ELF-1 (cell line): ENCODE measurements at regions not wholly inside any gene's neighbourhood (a gene's known extent, or its start where the extent isn't known, plus 50 kb on each side); places are given as distances from the start of the nearest gene placed in this dataset.
"Not testable (repeated sequence)": the region's sequence is repeated elsewhere in the genome, so short reads cannot be mapped to it uniquely, and the experiment has no call there.

Experiments
- DNase-seq: peaks from one replicate; pipeline ENCODE4 v3.0.0-alpha.2; 2016; ENCODE audit warnings: low read depth, low spot score

GRCh38 chr11:12585861-12586260, 88.4 kb upstream of the TEAD1 start:
- DNase-seq, result no peak

GRCh38 chr11:12587333-12587991, 86.8 kb upstream of the TEAD1 start:
- peak; percentile 77 for DNase-seq

GRCh38 chr11:12591706-12592105, 82.5 kb upstream of the TEAD1 start:
- no peak for DNase-seq

- DNase-seq, result no peak
These were observed 81.9 kb upstream of the TEAD1 start for GRCh38 chr11:12592283-12592682.

GRCh38 chr11:12595089-12595847, 79.0 kb upstream of the TEAD1 start:
- not testable (repeated sequence) for DNase-seq

- no peak for DNase-seq
These were observed 75.6 kb upstream of the TEAD1 start for GRCh38 chr11:12598330-12599256.

GRCh38 chr11:12599408-12600143, 74.6 kb upstream of the TEAD1 start:
- DNase-seq, result peak; percentile 80

GRCh38 chr11:12600829-12601228, 73.4 kb upstream of the TEAD1 start:
- no peak for DNase-seq

GRCh38 chr11:12602421-12602820, 71.8 kb upstream of the TEAD1 start:
- DNase-seq, result no peak

- no peak for DNase-seq
These were observed 70.8 kb upstream of the TEAD1 start for GRCh38 chr11:12603143-12604088.

- no peak for DNase-seq
These were observed 69.6 kb upstream of the TEAD1 start for GRCh38 chr11:12604557-12605153.

- no peak for DNase-seq
These were observed 67.6 kb upstream of the TEAD1 start for GRCh38 chr11:12606597-12606996.

GRCh38 chr11:12608678-12609077, 65.5 kb upstream of the TEAD1 start:
- not testable (repeated sequence) for DNase-seq

GRCh38 chr11:12611352-12611751, 62.9 kb upstream of the TEAD1 start:
- no peak for DNase-seq

- no peak for DNase-seq
These were observed 56.6 kb upstream of the TEAD1 start for GRCh38 chr11:12617632-12618031.

- DNase-seq, result no peak
These were observed 55.3 kb upstream of the TEAD1 start for GRCh38 chr11:12618743-12619540.

- DNase-seq, result no peak
These were observed 50.4 kb upstream of the TEAD1 start for GRCh38 chr11:12623869-12624268.
